ENCODE measurements at regions not wholly inside any gene's neighbourhood (a gene's known extent, or its start where the extent isn't known, plus 50 kb on each side); places are given as distances from the start of the nearest gene placed in this dataset.

- TF ChIP-seq CTCF (IDR thresholded peaks at IDR 0.05; ENCODE audit: low read depth, low read length) = no peak
- no peak for DNase-seq (ENCODE audit: low read depth in 2 of 2)
- H3K4me3 ChIP-seq (replicated peaks in 1 of 2; ENCODE audit: low read depth in 2 of 2, low read length in 2 of 2) = no peak overlapping the region
Observed at GRCh38 chr3:95588473-95588872, 1225.9 kb upstream of the EPHA6 start.

GRCh38 chr3:95595416-95596075 is 1218.8 kb upstream of the EPHA6 start:
- no peak for DNase-seq (ENCODE audit: low read depth in 2 of 2)
- no peak for TF ChIP-seq CTCF (IDR thresholded peaks at IDR 0.05; ENCODE audit: low read depth, low read length)
- no peak overlapping the region for H3K4me3 ChIP-seq (replicated peaks in 1 of 2; ENCODE audit: low read depth in 2 of 2, low read length in 2 of 2)

GRCh38 chr3:95607926-95608325 is 1206.5 kb upstream of the EPHA6 start:
- DNase-seq (ENCODE audit: low read depth in 2 of 2) = no peak
- no peak overlapping the region for H3K4me3 ChIP-seq (replicated peaks in 1 of 2; ENCODE audit: low read depth in 2 of 2, low read length in 2 of 2)
- TF ChIP-seq CTCF (IDR thresholded peaks at IDR 0.05; ENCODE audit: low read depth, low read length) = no peak

GRCh38 chr3:95609411-95609810 is 1205.0 kb upstream of the EPHA6 start:
- H3K4me3 ChIP-seq (replicated peaks in 1 of 2; ENCODE audit: low read depth in 2 of 2, low read length in 2 of 2) = no peak overlapping the region
- DNase-seq (ENCODE audit: low read depth in 2 of 2) = no peak
- TF ChIP-seq CTCF (IDR thresholded peaks at IDR 0.05; ENCODE audit: low read depth, low read length) = no peak

- H3K4me3 ChIP-seq (replicated peaks in 1 of 2; ENCODE audit: low read depth in 2 of 2, low read length in 2 of 2) = no peak overlapping the region
- TF ChIP-seq CTCF (IDR thresholded peaks at IDR 0.05; ENCODE audit: low read depth, low read length) = no peak
- no peak for DNase-seq (ENCODE audit: low read depth in 2 of 2)
Observed at GRCh38 chr3:95612611-95613010, 1201.8 kb upstream of the EPHA6 start.

- TF ChIP-seq CTCF (IDR thresholded peaks at IDR 0.05; ENCODE audit: low read depth, low read length) = no peak
- no peak for DNase-seq (ENCODE audit: low read depth in 2 of 2)
- H3K4me3 ChIP-seq (replicated peaks in 1 of 2; ENCODE audit: low read depth in 2 of 2, low read length in 2 of 2) = no peak overlapping the region
Observed at GRCh38 chr3:95613993-95614392, 1200.4 kb upstream of the EPHA6 start.

Data from cardiac fibroblast (primary cell).